H1 (cell line): ENCODE measurements at regions not wholly inside any gene's neighbourhood (a gene's known extent, or its start where the extent isn't known, plus 50 kb on each side); places are given as distances from the start of the nearest gene placed in this dataset.

Source experiments
- CTCF ChIA-PET: fragments of 300-600 bp; sonication (Branson Sonifier 250); formaldehyde crosslinking; loops from one replicate; lab custom pipeline; 2021; ENCODE audit not compliant: partially characterized antibody; lab: Charles Lee
- POLR2A ChIA-PET: fragments of 300-600 bp; sonication (Branson Sonifier 250); formaldehyde crosslinking; loops from one replicate; lab custom pipeline; 2021; ENCODE audit warnings: inconsistent platforms; ENCODE audit not compliant: partially characterized antibody; lab: Charles Lee
- DNase-seq, 2 experiments: peaks; one replicate each; pipeline versions ENCODE4 v3.0.0 to v3.0.0-alpha.2; 2010 to 2022; ENCODE audit warnings: low spot score in 2 of 2, low read depth in 1 of 2, mixed read lengths in 1 of 2
- FAIRE-seq: peaks from 2 replicates; lab custom pipeline; 2011; peaks lifted over from hg19 to GRCh38; lab: Jason Lieb, UNC
- H2AFZ ChIP-seq: 2 replicates; pipeline ENCODE4 v1.8.1; 2012; ENCODE audit warnings: low read length, inconsistent platforms
- H2AK5ac ChIP-seq: 2 replicates; pipeline ENCODE4 v1.6.1; 2013; ENCODE audit warnings: low read depth, low read length
- H2BK120ac ChIP-seq: replicated peaks from 2 replicates; pipeline ENCODE3; 2013; ENCODE audit warnings: low read depth, low read length, inconsistent platforms
- H2BK12ac ChIP-seq: 2 replicates; pipeline ENCODE4 v1.6.1; 2013; ENCODE audit warnings: low read depth, low read length
- H2BK15ac ChIP-seq: 2 replicates; pipeline ENCODE4 v1.6.1; 2013; ENCODE audit warnings: low read length
- H2BK20ac ChIP-seq: 2 replicates; pipeline ENCODE4 v1.6.1; 2013; ENCODE audit warnings: low read length
- H2BK5ac ChIP-seq: 2 replicates; pipeline ENCODE4 v1.6.1; 2013; ENCODE audit warnings: low read depth, low read length
- H3K14ac ChIP-seq: 2 replicates; pipeline ENCODE4 v1.6.1; 2013; ENCODE audit warnings: inconsistent platforms; ENCODE audit not compliant: insufficient read length
- H3K18ac ChIP-seq: 2 replicates; pipeline ENCODE4 v1.6.1; 2013; ENCODE audit warnings: low read length; ENCODE audit errors: extremely low read depth
- H3K23ac ChIP-seq: 2 replicates; pipeline ENCODE4 v1.6.1; 2013; ENCODE audit warnings: inconsistent platforms; ENCODE audit not compliant: insufficient read length
- H3K23me2 ChIP-seq: 2 replicates; pipeline ENCODE4 v1.6.1; 2013; ENCODE audit warnings: low read depth, low read length
- H3K27ac ChIP-seq: 2 replicates; pipeline ENCODE4 v1.6.1; 2011; ENCODE audit warnings: low read depth, low read length, inconsistent platforms
- H3K27me3 ChIP-seq, 4 experiments: replicated peaks in 1 of 4; 1 replicate in 1 of 4; 2 replicates in 3 of 4; pipeline versions ENCODE4 v1.6.1 to v1.8.1; 2011 to 2013; ENCODE audit warnings: low read length in 3 of 4, mild to moderate bottlenecking in 3 of 4, inconsistent platforms in 2 of 4, mixed read lengths in 2 of 4, moderate library complexity in 1 of 4; ENCODE audit not compliant: control insufficient read depth in 3 of 4, insufficient read depth in 3 of 4; ENCODE audit errors: extremely low read depth in 1 of 4
- H3K36me3 ChIP-seq, 4 experiments: 2 replicates each; pipeline versions ENCODE4 v1.6.1 to v1.8.1; 2011 to 2013; ENCODE audit warnings: mild to moderate bottlenecking in 4 of 4, low read length in 3 of 4, moderate library complexity in 2 of 4, control low read depth in 1 of 4, inconsistent platforms in 1 of 4; ENCODE audit not compliant: insufficient read depth in 4 of 4, control insufficient read depth in 2 of 4
- H3K4ac ChIP-seq: replicated peaks from 2 replicates; pipeline ENCODE3; 2013; ENCODE audit warnings: low read length, low read depth, mixed read lengths, inconsistent platforms; ENCODE audit not compliant: insufficient read length
- H3K4me1 ChIP-seq, 4 experiments: replicated peaks in 1 of 4; 1 replicate in 1 of 4; 2 replicates in 3 of 4; pipeline versions ENCODE4 v1.6.1 to v1.8.1; 2011 to 2013; ENCODE audit warnings: low read length in 3 of 4, inconsistent platforms in 2 of 4, mixed read lengths in 1 of 4; ENCODE audit not compliant: insufficient read depth in 4 of 4, control insufficient read depth in 3 of 4
- H3K4me2 ChIP-seq, 2 experiments: 2 replicates each; pipeline versions ENCODE4 v1.6.1 to v1.8.1; 2011 to 2013; ENCODE audit warnings: low read depth in 2 of 2, low read length in 2 of 2, control low read depth in 1 of 2, inconsistent platforms in 1 of 2, mild to moderate bottlenecking in 1 of 2; ENCODE audit not compliant: insufficient read depth in 1 of 2
- H3K4me3 ChIP-seq, 4 experiments: fragments of 200-600, 300-600 bp in 1 of 4; sonication (generic), shearing (Covaris generic), sonication (Bioruptor Twin) in 1 of 4; 2 replicates each; pipeline versions ENCODE4 v1.5.1 to v1.8.1; 2011 to 2016; ENCODE audit warnings: low read length in 4 of 4, low read depth in 3 of 4, control low read depth in 2 of 4, inconsistent platforms in 2 of 4, mild to moderate bottlenecking in 2 of 4, mixed read lengths in 1 of 4, moderate library complexity in 1 of 4; ENCODE audit not compliant: insufficient read depth in 2 of 4; ENCODE audit errors: extremely low read depth in 1 of 4
- H3K56ac ChIP-seq: replicated peaks from 2 replicates; pipeline ENCODE3; 2013; ENCODE audit warnings: low read depth, mild to moderate bottlenecking, mixed read lengths, low read length, inconsistent platforms; ENCODE audit not compliant: insufficient read length
- H3K79me1 ChIP-seq: 2 replicates; pipeline ENCODE4 v1.6.1; 2013; ENCODE audit warnings: low read depth, low read length, control low read depth
- H3K79me2 ChIP-seq, 2 experiments: 2 replicates each; pipeline versions ENCODE4 v1.6.1 to v1.8.1; 2012 to 2013; ENCODE audit warnings: low read length in 2 of 2, mild to moderate bottlenecking in 2 of 2, inconsistent platforms in 1 of 2; ENCODE audit not compliant: insufficient read depth in 2 of 2, control insufficient read depth in 1 of 2
- H3K9ac ChIP-seq, 4 experiments: replicated peaks in 1 of 4; 1 replicate in 1 of 4; 2 replicates in 3 of 4; pipeline versions ENCODE4 v1.6.1 to v1.8.1; 2011 to 2013; ENCODE audit warnings: low read depth in 3 of 4, low read length in 3 of 4, control low read depth in 2 of 4, mild to moderate bottlenecking in 2 of 4, moderate library complexity in 2 of 4, inconsistent platforms in 1 of 4; ENCODE audit errors: extremely low read depth in 1 of 4
- H3K9me3 ChIP-seq, 2 experiments: 2 replicates each; pipeline versions ENCODE4 v1.6.1 to v1.8.1; 2012 to 2013; ENCODE audit warnings: mild to moderate bottlenecking in 2 of 2, moderate library complexity in 2 of 2, control low read depth in 1 of 2, inconsistent platforms in 1 of 2, low read depth in 1 of 2, low read length in 1 of 2, mixed read lengths in 1 of 2; ENCODE audit not compliant: insufficient read depth in 2 of 2
- H4K20me1 ChIP-seq, 2 experiments: replicated peaks in 1 of 2; 2 replicates each; pipeline versions ENCODE3 to v1.8.1; 2011 to 2013; ENCODE audit warnings: inconsistent platforms in 2 of 2, low read length in 2 of 2, mild to moderate bottlenecking in 1 of 2; ENCODE audit not compliant: insufficient read depth in 2 of 2, control insufficient read depth in 1 of 2
- H4K5ac ChIP-seq: 2 replicates; pipeline ENCODE4 v1.6.1; 2013; ENCODE audit warnings: low read length, low read depth, mixed read lengths, inconsistent platforms; ENCODE audit not compliant: insufficient read length
- H4K8ac ChIP-seq: 2 replicates; pipeline ENCODE4 v1.8.0; 2013; ENCODE audit warnings: mild to moderate bottlenecking, moderate library complexity, low read length, inconsistent platforms; ENCODE audit not compliant: insufficient read depth; ENCODE audit errors: extremely low read depth
- H4K91ac ChIP-seq: replicated peaks from 2 replicates; pipeline ENCODE3; 2013; ENCODE audit warnings: low read length, mixed read lengths, inconsistent platforms; ENCODE audit not compliant: insufficient read length
- BACH1 ChIP-seq: IDR thresholded peaks from 2 replicates; pipeline ENCODE4 v1.6.1; 2012; ENCODE audit warnings: low read length, improper control_type of control experiment
- EGR1 ChIP-seq: IDR thresholded peaks from 2 replicates; pipeline ENCODE4 v1.6.1; 2011; ENCODE audit warnings: low read depth, low read length, borderline replicate concordance
- EZH2 ChIP-seq: fragments of 200-600 bp; sonication (generic); IDR thresholded peaks from 2 replicates; pipeline ENCODE4 v1.7.1; 2012; ENCODE audit warnings: low read depth, mild to moderate bottlenecking, moderate library complexity, low read length, inconsistent platforms; ENCODE audit not compliant: severe bottlenecking
- GTF2F1 ChIP-seq: IDR thresholded peaks from 2 replicates; pipeline ENCODE4 v1.6.1; 2012; ENCODE audit warnings: low read depth, low read length, improper control_type of control experiment, borderline replicate concordance
- HDAC6 ChIP-seq: IDR thresholded peaks from one replicate; pipeline ENCODE4 v1.7.1; 2012; ENCODE audit warnings: low read depth, mild to moderate bottlenecking, inconsistent platforms, low read length, moderate library complexity
- KDM4A ChIP-seq: IDR thresholded peaks from one replicate; pipeline ENCODE4 v1.7.1; 2012; ENCODE audit warnings: low read depth, mild to moderate bottlenecking, moderate library complexity, low read length, inconsistent platforms; ENCODE audit not compliant: severe bottlenecking
- POLR2AphosphoS5 ChIP-seq: IDR thresholded peaks from 2 replicates; pipeline ENCODE4 v1.6.1; 2011; ENCODE audit warnings: low read depth, low read length
- RAD21 ChIP-seq, 2 experiments: IDR thresholded peaks in 1 of 2; conservative IDR thresholded peaks in 1 of 2; 2 replicates each; pipeline ENCODE4 v1.6.1; 2011; ENCODE audit warnings: low read depth in 2 of 2, low read length in 2 of 2, improper control_type of control experiment in 1 of 2, inconsistent platforms in 1 of 2, mild to moderate bottlenecking in 1 of 2, moderate library complexity in 1 of 2
- RXRA ChIP-seq: IDR thresholded peaks from 2 replicates; pipeline ENCODE4 v1.6.1; 2011; ENCODE audit warnings: low read depth, mild to moderate bottlenecking, low read length, moderate library complexity; ENCODE audit not compliant: insufficient read depth
- SP4 ChIP-seq: IDR thresholded peaks from 2 replicates; pipeline ENCODE4 v1.6.1; 2012; ENCODE audit warnings: low read length, inconsistent platforms
- TBP ChIP-seq: IDR thresholded peaks from 2 replicates; pipeline ENCODE4 v1.6.1; 2011; ENCODE audit warnings: low read depth, low read length, improper control_type of control experiment
- WGBS, 2 experiments: shearing (Covaris generic) in 1 of 2; methylation state at CpG; one replicate each; pipeline versions ENCODE4 v1.1.6 to v1.1.7; 2013 to 2015; ENCODE audit warnings: low lambda C conversion rate in 2 of 2, mixed read lengths in 2 of 2, inconsistent platforms in 1 of 2, low coverage in 1 of 2, missing lambda C conversion rate in 1 of 2; ENCODE audit not compliant: insufficient replicate concordance in 2 of 2, insufficient coverage in 1 of 2, insufficient read length in 1 of 2; ENCODE audit errors: extremely low coverage in 1 of 2, missing lambda C conversion rate in 1 of 2; 5-methylcytosine and 5-hydroxymethylcytosine counted together

GRCh38 chr6:140269591-140270165 lies 895.2 kb upstream of the CITED2 start:
- H4K91ac ChIP-seq, result no peak overlapping the region
- H2BK5ac ChIP-seq, result no peak overlapping the region
- no peaks in the 10 kb centered on the region for H3K27me3 ChIP-seq
- no peak overlapping the region for H3K4me3 ChIP-seq
- H3K23ac ChIP-seq, result no peak overlapping the region
- H4K5ac ChIP-seq, result no peak overlapping the region
- no peak overlapping the region for H3K4ac ChIP-seq
- DNase-seq (no peak), FAIRE-seq (no peak)
- no peak for TF ChIP-seq HDAC6
- TF ChIP-seq RXRA, result no peak
- no peak for TF ChIP-seq SP4
- TF ChIP-seq TBP, result no peak
- no peak for TF ChIP-seq GTF2F1
- TF ChIP-seq EGR1, result no peak
- TF ChIP-seq POLR2AphosphoS5, result no peak
- TF ChIP-seq BACH1, result no peak
- no peak for TF ChIP-seq KDM4A
- TF ChIP-seq EZH2, result no peak
- TF ChIP-seq RAD21 (IDR thresholded peaks at IDR 0.05 in 1 of 2, conservative IDR thresholded peaks at IDR 0.05 in 1 of 2; ENCODE audit: low read depth in 2 of 2, low read length in 2 of 2), result no peak
- H2AFZ ChIP-seq, result peak overlapping the region; percentile 77; the same call in 1 of the 2 replicates
- no peaks in the 10 kb centered on the region for H3K79me2 ChIP-seq
- H2BK12ac ChIP-seq, result no peak overlapping the region
- H2AK5ac ChIP-seq, result no peak overlapping the region
- no peak overlapping the region for H3K14ac ChIP-seq
- no peak overlapping the region for H2BK20ac ChIP-seq
- no peak overlapping the region for H3K4me2 ChIP-seq
- ChIA-PET POLR2A (no interaction called here), CTCF (interaction anchor here (0.5 to 0.6 kb wide), 3 partner anchors 385 to 1769 kb away, joined by 3 to 4 read pairs (median 3); no protein-coding TSS in a partner anchor)
- H3K27ac ChIP-seq, result no peak overlapping the region
- H3K23me2 ChIP-seq, result peaks cover 1% of the 10 kb centered on the region; the same call in 1 of the 2 replicates
- no peaks in the 10 kb centered on the region for H4K20me1 ChIP-seq
- H3K56ac ChIP-seq, result no peak overlapping the region
- H3K18ac ChIP-seq, result no peak overlapping the region
- H4K8ac ChIP-seq, result no peak overlapping the region
- H2BK15ac ChIP-seq, result no peak overlapping the region
- H3K36me3 ChIP-seq, result no peaks in the 10 kb centered on the region
- 93% methylated on average over 2 of the region's 2 CpGs; no CpG with 5 or more reads in 1 of the 2 experiments for WGBS, 2 experiments
- no peaks in the 10 kb centered on the region for H3K4me1 ChIP-seq
- H3K79me1 ChIP-seq, result no peaks in the 10 kb centered on the region
- H2BK120ac ChIP-seq, result no peak overlapping the region
- no peak overlapping the region for H3K9ac ChIP-seq
- H3K9me3 ChIP-seq, result peaks cover 0 to 2% of the 10 kb centered on the region in 2 experiments; a peak in 1 of 4 replicates
